Suprapubic skin (tissue), 4 donors: ENCODE measurements at regions not wholly inside any gene's neighbourhood (a gene's known extent, or its start where the extent isn't known, plus 50 kb on each side); places are given as distances from the start of the nearest gene placed in this dataset.

Source experiments
- DNase-seq, 2 donors: peaks; one replicate each; pipeline ENCODE4 v3.0.0-alpha.2; 2019; ENCODE audit warnings: low spot score in 2 of 2
- H3K27ac ChIP-seq: fragments of 200-600 bp; sonication (generic); one replicate; pipeline ENCODE4 v1.5.1; 2019
- H3K27me3 ChIP-seq: fragments of 200-600 bp; sonication (generic); one replicate; pipeline ENCODE4 v1.5.1; 2019
- H3K36me3 ChIP-seq: fragments of 200-600 bp; sonication (generic); one replicate; pipeline ENCODE4 v1.5.1; 2019
- H3K4me1 ChIP-seq: fragments of 200-600 bp; sonication (generic); one replicate; pipeline ENCODE4 v1.5.1; 2019
- H3K4me3 ChIP-seq: fragments of 200-600 bp; sonication (generic); one replicate; pipeline ENCODE4 v1.5.1; 2019; ENCODE audit warnings: mild to moderate bottlenecking
- H3K9me3 ChIP-seq: fragments of 200-600 bp; sonication (generic); one replicate; pipeline ENCODE4 v1.5.1; 2019
- CTCF ChIP-seq, 2 donors: fragments of 200-600 bp in 1 of 2; fragments of 450-650 bp in 1 of 2; sonication (generic) in 1 of 2; IDR thresholded peaks; one replicate each; pipeline ENCODE4 v1.5.1; 2016 to 2019; ENCODE audit warnings: antibody characterized with exemption in 2 of 2, mild to moderate bottlenecking in 1 of 2, moderate library complexity in 1 of 2
- EP300 ChIP-seq: sonication (generic); formaldehyde crosslinking; IDR thresholded peaks from one replicate; pipeline ENCODE4 v1.6.1; 2017; ENCODE audit warnings: antibody characterized with exemption
- POLR2A ChIP-seq, 2 donors: fragments of 450-650 bp; IDR thresholded peaks; one replicate each; pipeline ENCODE4 v1.6.1; 2017; ENCODE audit warnings: antibody characterized with exemption in 2 of 2, mild to moderate bottlenecking in 2 of 2, moderate library complexity in 2 of 2
- POLR2AphosphoS5 ChIP-seq, 3 donors: sonication (generic); formaldehyde crosslinking; IDR thresholded peaks; one replicate each; pipeline ENCODE4 v1.6.1; 2017; ENCODE audit warnings: antibody characterized with exemption in 3 of 3
- WGBS: methylation state at CpG from one replicate; pipeline ENCODE4 v1.1.5; 2018; 5-methylcytosine and 5-hydroxymethylcytosine counted together

GRCh38 chr7:65317372-65317771 is 56.3 kb upstream of the ZNF92 start:
- no peak for TF ChIP-seq EP300
- no peak for DNase-seq

GRCh38 chr7:65310761-65311160 is 62.9 kb upstream of the ZNF92 start:
- 80% methylated on average over 6 of the region's 6 CpGs for WGBS
- no peaks in the 10 kb centered on the region for H3K36me3 ChIP-seq
- TF ChIP-seq POLR2A (IDR thresholded peaks at IDR 0.05) (no peak), CTCF (IDR thresholded peaks at IDR 0.05) (no peak), POLR2AphosphoS5 (IDR thresholded peaks at IDR 0.05) (no peak), EP300 (no peak)
- H3K4me3 ChIP-seq = no peak overlapping the region
- no peak for DNase-seq
- no peak overlapping the region for H3K27ac ChIP-seq
- H3K4me1 ChIP-seq = peaks cover 2% of the 10 kb centered on the region
- H3K9me3 ChIP-seq = no peaks in the 10 kb centered on the region
- H3K27me3 ChIP-seq = no peaks in the 10 kb centered on the region

More at GRCh38 chr7:65317372-65317771, 56.3 kb upstream of the ZNF92 start:
- WGBS = 93% methylated on average over 3 of the region's 3 CpGs
- no peaks in the 10 kb centered on the region for H3K36me3 ChIP-seq
- no peaks in the 10 kb centered on the region for H3K4me1 ChIP-seq
- H3K4me3 ChIP-seq = no peak overlapping the region
- H3K9me3 ChIP-seq = no peaks in the 10 kb centered on the region
- no peak overlapping the region for H3K27ac ChIP-seq
- no peaks in the 10 kb centered on the region for H3K27me3 ChIP-seq

- WGBS = 82% methylated on average over 2 of the region's 2 CpGs
- no peak for TF ChIP-seq POLR2A (IDR thresholded peaks at IDR 0.05)
- no peak for TF ChIP-seq EP300
- no peak for TF ChIP-seq POLR2AphosphoS5 (IDR thresholded peaks at IDR 0.05)
- no peak for TF ChIP-seq CTCF (IDR thresholded peaks at IDR 0.05)
Observed at GRCh38 chr7:65308300-65308678, 65.4 kb upstream of the ZNF92 start.

GRCh38 chr7:65307651-65308299 is 65.9 kb upstream of the ZNF92 start:
- 86% methylated on average over 3 of the region's 8 CpGs for WGBS
- no peak for DNase-seq
- H3K9me3 ChIP-seq = no peaks in the 10 kb centered on the region
- H3K4me3 ChIP-seq = no peak overlapping the region
- H3K27ac ChIP-seq = no peak overlapping the region
- H3K4me1 ChIP-seq = peaks cover 2% of the 10 kb centered on the region
- no peaks in the 10 kb centered on the region for H3K27me3 ChIP-seq
- no peaks in the 10 kb centered on the region for H3K36me3 ChIP-seq
- TF ChIP-seq POLR2AphosphoS5 (IDR thresholded peaks at IDR 0.05) (no peak), CTCF (IDR thresholded peaks at IDR 0.05) (peak; percentile 69 to 70)

More at GRCh38 chr7:65308300-65308678, 65.4 kb upstream of the ZNF92 start:
- Histone ChIP-seq H3K27me3 (no peaks in the 10 kb centered on the region), H3K36me3 (no peaks in the 10 kb centered on the region), H3K4me1 (peaks cover 2% of the 10 kb centered on the region), H3K9me3 (no peaks in the 10 kb centered on the region), H3K27ac (no peak overlapping the region), H3K4me3 (no peak overlapping the region)
- no peak for DNase-seq

- Histone ChIP-seq H3K36me3 (no peaks in the 10 kb centered on the region), H3K4me3 (no peak overlapping the region), H3K27me3 (no peaks in the 10 kb centered on the region), H3K9me3 (no peaks in the 10 kb centered on the region), H3K4me1 (peaks cover 2% of the 10 kb centered on the region), H3K27ac (no peak overlapping the region)
- WGBS = 97% methylated on average over 1 of the region's 1 CpG
- no peak for DNase-seq
- TF ChIP-seq POLR2A (IDR thresholded peaks at IDR 0.05) (no peak), POLR2AphosphoS5 (IDR thresholded peaks at IDR 0.05) (no peak), EP300 (no peak), CTCF (IDR thresholded peaks at IDR 0.05) (no peak)
Observed at GRCh38 chr7:65304175-65304574, 69.5 kb upstream of the ZNF92 start.

GRCh38 chr7:65302883-65303282 is 70.8 kb upstream of the ZNF92 start:
- TF ChIP-seq POLR2A (IDR thresholded peaks at IDR 0.05) (no peak), CTCF (IDR thresholded peaks at IDR 0.05) (no peak)
- H3K4me1 ChIP-seq = peaks cover 2% of the 10 kb centered on the region
- 100% methylated on average over 1 of the region's 1 CpG for WGBS
- no peaks in the 10 kb centered on the region for H3K36me3 ChIP-seq
- no peak overlapping the region for H3K4me3 ChIP-seq
- H3K9me3 ChIP-seq = no peaks in the 10 kb centered on the region
- no peaks in the 10 kb centered on the region for H3K27me3 ChIP-seq
- DNase-seq = no peak
- H3K27ac ChIP-seq = no peak overlapping the region
